HFF-Myc (cell line): ENCODE measurements at regions not wholly inside any gene's neighbourhood (a gene's known extent, or its start where the extent isn't known, plus 50 kb on each side); places are given as distances from the start of the nearest gene placed in this dataset.

Experiments
- DNase-seq: peaks from one replicate; pipeline ENCODE4 v3.0.0-alpha.2; 2011; ENCODE audit warnings: low read depth; ENCODE audit errors: extremely low read depth
- H3K4me3 ChIP-seq: replicated peaks from 2 replicates; pipeline ENCODE4 v1.5.1; 2011; ENCODE audit warnings: low read depth, mild to moderate bottlenecking, control low read depth, low read length
- TF ChIP-seq, protein P1 (sequence below): IDR thresholded peaks from 2 replicates; pipeline ENCODE4 v1.5.1; 2012; ENCODE audit warnings: mild to moderate bottlenecking, low read depth, low read length, control low read depth; ENCODE audit errors: missing control alignments

- DNase-seq, result no peak
- H3K4me3 ChIP-seq, result no peak overlapping the region
- TF ChIP-seq, protein P1, sequence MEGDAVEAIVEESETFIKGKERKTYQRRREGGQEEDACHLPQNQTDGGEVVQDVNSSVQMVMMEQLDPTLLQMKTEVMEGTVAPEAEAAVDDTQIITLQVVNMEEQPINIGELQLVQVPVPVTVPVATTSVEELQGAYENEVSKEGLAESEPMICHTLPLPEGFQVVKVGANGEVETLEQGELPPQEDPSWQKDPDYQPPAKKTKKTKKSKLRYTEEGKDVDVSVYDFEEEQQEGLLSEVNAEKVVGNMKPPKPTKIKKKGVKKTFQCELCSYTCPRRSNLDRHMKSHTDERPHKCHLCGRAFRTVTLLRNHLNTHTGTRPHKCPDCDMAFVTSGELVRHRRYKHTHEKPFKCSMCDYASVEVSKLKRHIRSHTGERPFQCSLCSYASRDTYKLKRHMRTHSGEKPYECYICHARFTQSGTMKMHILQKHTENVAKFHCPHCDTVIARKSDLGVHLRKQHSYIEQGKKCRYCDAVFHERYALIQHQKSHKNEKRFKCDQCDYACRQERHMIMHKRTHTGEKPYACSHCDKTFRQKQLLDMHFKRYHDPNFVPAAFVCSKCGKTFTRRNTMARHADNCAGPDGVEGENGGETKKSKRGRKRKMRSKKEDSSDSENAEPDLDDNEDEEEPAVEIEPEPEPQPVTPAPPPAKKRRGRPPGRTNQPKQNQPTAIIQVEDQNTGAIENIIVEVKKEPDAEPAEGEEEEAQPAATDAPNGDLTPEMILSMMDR, result no peak
Observed at GRCh38 chr13:70366720-70367119, 258.5 kb upstream of the KLHL1 start.

DNA sequence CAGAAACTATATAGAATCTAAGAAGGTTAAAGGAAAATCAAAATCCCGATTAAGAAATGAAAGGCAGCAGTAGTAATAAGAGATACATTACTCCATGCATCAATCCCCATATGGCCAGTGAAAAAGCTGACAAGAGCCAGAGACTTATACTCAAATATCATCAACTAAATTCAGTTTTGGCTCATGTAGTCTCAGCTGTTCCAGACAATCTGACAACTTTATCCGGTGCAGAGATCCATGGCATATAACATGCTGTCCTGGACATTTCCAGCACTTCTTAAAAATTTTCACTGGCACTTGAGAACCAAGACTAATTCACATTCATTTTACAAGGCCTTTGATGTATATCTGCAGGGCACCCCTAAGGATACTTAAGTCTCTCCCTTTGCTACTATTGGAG lies 255.7 kb upstream of the KLHL1 start:
- no peak for DNase-seq
- TF ChIP-seq, protein P1, result no peak
- no peak overlapping the region for H3K4me3 ChIP-seq

- DNase-seq, result no peak
- TF ChIP-seq, protein P1, result no peak
- H3K4me3 ChIP-seq, result no peak overlapping the region
Observed at GRCh38 chr13:70362820-70363570, 254.7 kb upstream of the KLHL1 start.

GRCh38 chr13:70357031-70357430 lies 248.8 kb upstream of the KLHL1 start:
- no peak for DNase-seq
- no peak overlapping the region for H3K4me3 ChIP-seq
- TF ChIP-seq, protein P1, result no peak

DNA sequence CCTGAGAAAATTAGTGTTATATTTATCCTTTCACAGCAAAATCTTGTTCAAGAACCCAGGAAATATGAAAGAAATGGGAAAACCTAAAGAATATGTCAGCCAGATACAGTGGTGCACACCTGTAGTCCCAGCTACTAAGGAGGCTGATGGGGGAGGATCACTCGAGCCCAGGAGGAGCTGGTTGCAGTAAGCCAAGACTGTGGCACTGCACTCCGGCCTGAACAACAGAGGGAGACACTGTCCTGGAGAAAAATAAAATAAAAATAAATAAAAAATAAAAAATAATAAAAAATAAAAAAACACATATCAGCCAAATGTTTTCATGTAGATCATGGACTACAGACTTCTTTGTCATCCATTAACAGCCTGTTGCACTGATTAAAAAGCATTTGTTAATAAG lies 244.8 kb upstream of the KLHL1 start:
- H3K4me3 ChIP-seq, result no peak overlapping the region
- DNase-seq, result no peak
- TF ChIP-seq, protein P1, result no peak

DNA sequence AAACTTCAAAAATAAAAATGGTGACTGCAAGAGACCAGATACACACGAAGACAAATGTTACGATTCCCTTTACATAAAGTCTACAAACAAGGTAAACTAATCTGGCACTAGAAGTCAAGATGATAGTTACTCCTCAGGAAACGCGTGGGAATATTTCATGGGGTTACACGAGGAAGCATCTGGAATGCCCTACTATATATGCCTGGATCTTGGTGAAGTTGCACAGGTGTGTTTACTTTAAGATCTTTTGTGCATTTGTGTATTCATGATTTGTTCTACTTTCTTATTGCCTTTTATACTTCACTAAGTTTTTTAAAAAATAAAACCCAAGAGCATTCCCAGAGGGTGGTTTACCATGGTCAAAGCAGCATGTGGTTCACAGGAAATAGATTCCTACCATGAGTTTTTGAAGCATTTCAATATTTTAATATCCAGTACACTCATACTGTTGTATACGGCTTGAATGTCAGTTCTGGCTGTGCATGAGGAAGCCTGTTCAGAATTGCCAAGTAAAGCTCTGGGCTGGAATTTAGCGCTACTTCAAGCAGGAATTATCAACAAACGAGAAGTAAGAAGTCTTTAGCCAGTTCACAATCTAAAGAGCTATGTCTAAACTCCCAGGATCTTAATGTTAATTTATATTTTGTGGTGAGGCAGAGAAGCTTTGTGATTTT lies 239.8 kb upstream of the KLHL1 start:
- DNase-seq, result no peak
- no peak overlapping the region for H3K4me3 ChIP-seq
- TF ChIP-seq, protein P1, result no peak
